A673 (cell line): ENCODE measurements at regions not wholly inside any gene's neighbourhood (a gene's known extent, or its start where the extent isn't known, plus 50 kb on each side); places are given as distances from the start of the nearest gene placed in this dataset.
"Not testable (repeated sequence)": the region's sequence is repeated elsewhere in the genome, so short reads cannot be mapped to it uniquely, and the experiment has no call there.

Experiments
- CTCF ChIP-seq: fragments of 300-800, 200-600 bp; sonication (generic); conservative IDR thresholded peaks from 2 replicates; pipeline ENCODE4 v1.5.1; 2017; ENCODE audit warnings: low read depth, mild to moderate bottlenecking, antibody characterized with exemption, low read length, moderate library complexity, mixed read lengths
- EZH2 ChIP-seq: fragments of 200-600 bp; sonication (generic); IDR thresholded peaks from 2 replicates; pipeline ENCODE4 v1.6.1; 2017; ENCODE audit warnings: borderline replicate concordance, low read depth, mild to moderate bottlenecking, mixed read lengths, antibody characterized with exemption, low read length; ENCODE audit not compliant: poor library complexity, severe bottlenecking

GRCh38 chr6:160820661-160821060 lies 118.6 kb downstream of the PLG start:
- TF ChIP-seq CTCF, EZH2: not testable (repeated sequence)
